ENCODE measurements at regions not wholly inside any gene's neighbourhood (a gene's known extent, or its start where the extent isn't known, plus 50 kb on each side); places are given as distances from the start of the nearest gene placed in this dataset.

DNA sequence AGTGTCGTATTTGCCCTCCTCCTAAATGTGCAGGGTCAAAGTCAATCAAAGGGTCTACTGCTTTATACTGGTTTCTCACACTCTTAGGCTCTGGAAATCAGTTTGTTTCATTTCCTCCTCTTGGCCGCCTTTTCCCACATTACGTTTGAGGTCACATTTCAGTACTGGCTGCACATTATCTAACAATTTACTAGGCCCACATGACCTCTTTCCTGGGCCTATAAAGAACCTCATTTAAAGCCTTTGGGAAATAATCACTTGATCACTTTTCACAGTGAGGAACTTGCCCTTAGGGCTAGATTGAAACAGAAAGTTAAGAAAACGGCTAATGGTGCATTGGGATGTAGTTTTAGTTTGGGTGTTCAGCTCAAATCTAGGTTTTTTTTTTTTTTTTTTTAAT, 497.5 kb downstream of the RERGL start:
- no peak overlapping the region for H3K4me3 ChIP-seq (ENCODE audit: low read depth, low read length)
- no peak for TF ChIP-seq CTCF (IDR thresholded peaks at IDR 0.05; ENCODE audit: insufficient read depth, low read depth, low read length)
- DNase-seq (ENCODE audit: low read depth): no peak

- no peak for TF ChIP-seq CTCF (IDR thresholded peaks at IDR 0.05; ENCODE audit: insufficient read depth, low read depth, low read length)
- no peak overlapping the region for H3K4me3 ChIP-seq (ENCODE audit: low read depth, low read length)
- no peak for DNase-seq (ENCODE audit: low read depth)
Observed at GRCh38 chr12:17591005-17591681, 498.9 kb downstream of the RERGL start.

GRCh38 chr12:17588968-17589367, 501.0 kb downstream of the RERGL start:
- H3K4me3 ChIP-seq (ENCODE audit: low read depth, low read length): no peak overlapping the region
- no peak for TF ChIP-seq CTCF (IDR thresholded peaks at IDR 0.05; ENCODE audit: insufficient read depth, low read depth, low read length)
- no peak for DNase-seq (ENCODE audit: low read depth)

GRCh38 chr12:17579205-17580026, 510.6 kb downstream of the RERGL start:
- TF ChIP-seq CTCF (IDR thresholded peaks at IDR 0.05; ENCODE audit: insufficient read depth, low read depth, low read length): no peak
- H3K4me3 ChIP-seq (ENCODE audit: low read depth, low read length): no peak overlapping the region
- no peak for DNase-seq (ENCODE audit: low read depth)

GRCh38 chr12:17577405-17577804, 512.6 kb downstream of the RERGL start:
- DNase-seq (ENCODE audit: low read depth): no peak
- no peak overlapping the region for H3K4me3 ChIP-seq (ENCODE audit: low read depth, low read length)
- TF ChIP-seq CTCF (IDR thresholded peaks at IDR 0.05; ENCODE audit: insufficient read depth, low read depth, low read length): no peak

DNA sequence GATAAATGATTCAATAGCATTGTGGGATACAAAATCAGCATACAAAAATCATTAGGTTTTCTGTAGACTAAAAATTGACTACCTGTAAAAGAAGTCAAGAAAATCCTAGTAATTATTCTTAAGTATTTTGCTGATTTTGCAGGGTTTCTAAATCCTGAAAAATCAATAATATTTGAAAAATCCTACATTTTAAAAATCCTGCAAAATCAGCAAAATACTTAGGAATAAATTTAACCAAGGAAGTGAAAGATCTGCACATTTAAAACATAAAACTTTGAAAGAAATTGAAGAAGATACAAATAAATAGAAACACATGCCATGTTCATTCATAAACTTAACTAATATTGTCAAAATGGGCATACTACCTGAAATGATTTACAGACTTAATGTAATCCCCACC, 517.7 kb downstream of the RERGL start:
- no peak for DNase-seq (ENCODE audit: low read depth)
- TF ChIP-seq CTCF (IDR thresholded peaks at IDR 0.05; ENCODE audit: insufficient read depth, low read depth, low read length): no peak
- H3K4me3 ChIP-seq (ENCODE audit: low read depth, low read length): no peak overlapping the region

All from fibroblast of villous mesenchyme (primary cell).